ENCODE measurements at regions not wholly inside any gene's neighbourhood (a gene's known extent, or its start where the extent isn't known, plus 50 kb on each side); places are given as distances from the start of the nearest gene placed in this dataset.

DNA sequence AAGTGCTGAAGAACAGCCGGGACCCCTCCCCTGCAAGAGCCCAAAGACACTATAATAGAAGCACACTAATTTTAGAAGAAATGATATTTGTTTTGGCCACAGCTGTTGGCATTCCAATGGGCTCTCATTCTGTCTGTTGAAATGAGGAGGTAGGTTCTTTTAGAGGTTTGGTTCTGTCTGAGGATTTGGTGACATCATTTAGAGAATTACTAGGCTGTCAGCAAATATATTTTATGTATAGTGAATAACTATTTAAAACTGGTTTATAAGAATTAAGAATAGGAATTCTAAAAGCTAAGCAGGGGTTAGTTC, 200.7 kb upstream of the SLC38A2 start:
- ATAC-seq (no peak), DNase-seq (ENCODE audit: low spot score) (no peak)
- no peak for TF ChIP-seq CBFB (CRISPR knock-in tag; IDR thresholded peaks at IDR 0.05; ENCODE audit: low read depth)
- TF ChIP-seq NR2C2 (CRISPR knock-in tag; IDR thresholded peaks at IDR 0.05) = no peak
- no peak for TF ChIP-seq NFATC4 (CRISPR knock-in tag; IDR thresholded peaks at IDR 0.05)
- no peak for TF ChIP-seq SMAD4 (CRISPR knock-in tag; IDR thresholded peaks at IDR 0.05)
- TF ChIP-seq GABPB1 (CRISPR knock-in tag; IDR thresholded peaks at IDR 0.05) = no peak
- TF ChIP-seq ELF4 (CRISPR knock-in tag; IDR thresholded peaks at IDR 0.05; ENCODE audit: low read depth) = no peak
- no peak for TF ChIP-seq JUN (CRISPR knock-in tag; IDR thresholded peaks at IDR 0.05)
- TF ChIP-seq ESRRA (CRISPR knock-in tag; IDR thresholded peaks at IDR 0.05; ENCODE audit: borderline replicate concordance) = no peak
- TF ChIP-seq, protein P1, sequence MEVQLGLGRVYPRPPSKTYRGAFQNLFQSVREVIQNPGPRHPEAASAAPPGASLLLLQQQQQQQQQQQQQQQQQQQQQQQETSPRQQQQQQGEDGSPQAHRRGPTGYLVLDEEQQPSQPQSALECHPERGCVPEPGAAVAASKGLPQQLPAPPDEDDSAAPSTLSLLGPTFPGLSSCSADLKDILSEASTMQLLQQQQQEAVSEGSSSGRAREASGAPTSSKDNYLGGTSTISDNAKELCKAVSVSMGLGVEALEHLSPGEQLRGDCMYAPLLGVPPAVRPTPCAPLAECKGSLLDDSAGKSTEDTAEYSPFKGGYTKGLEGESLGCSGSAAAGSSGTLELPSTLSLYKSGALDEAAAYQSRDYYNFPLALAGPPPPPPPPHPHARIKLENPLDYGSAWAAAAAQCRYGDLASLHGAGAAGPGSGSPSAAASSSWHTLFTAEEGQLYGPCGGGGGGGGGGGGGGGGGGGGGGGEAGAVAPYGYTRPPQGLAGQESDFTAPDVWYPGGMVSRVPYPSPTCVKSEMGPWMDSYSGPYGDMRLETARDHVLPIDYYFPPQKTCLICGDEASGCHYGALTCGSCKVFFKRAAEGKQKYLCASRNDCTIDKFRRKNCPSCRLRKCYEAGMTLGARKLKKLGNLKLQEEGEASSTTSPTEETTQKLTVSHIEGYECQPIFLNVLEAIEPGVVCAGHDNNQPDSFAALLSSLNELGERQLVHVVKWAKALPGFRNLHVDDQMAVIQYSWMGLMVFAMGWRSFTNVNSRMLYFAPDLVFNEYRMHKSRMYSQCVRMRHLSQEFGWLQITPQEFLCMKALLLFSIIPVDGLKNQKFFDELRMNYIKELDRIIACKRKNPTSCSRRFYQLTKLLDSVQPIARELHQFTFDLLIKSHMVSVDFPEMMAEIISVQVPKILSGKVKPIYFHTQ (CRISPR knock-in tag; IDR thresholded peaks at IDR 0.05) = no peak
- no peak for TF ChIP-seq RORB (CRISPR knock-in tag; IDR thresholded peaks at IDR 0.05)
- no peak for TF ChIP-seq ZBTB21 (CRISPR knock-in tag; IDR thresholded peaks at IDR 0.05; ENCODE audit: borderline replicate concordance)
- TF ChIP-seq ETV6 (CRISPR knock-in tag; IDR thresholded peaks at IDR 0.05) = no peak
- no peak for TF ChIP-seq JAZF1 (CRISPR knock-in tag; IDR thresholded peaks at IDR 0.05)
- no peak for TF ChIP-seq ZNF219 (CRISPR knock-in tag; IDR thresholded peaks at IDR 0.05; ENCODE audit: borderline replicate concordance)
- TF ChIP-seq CREB1 (CRISPR knock-in tag; IDR thresholded peaks at IDR 0.05) = no peak
- TF ChIP-seq PRRX2 (CRISPR knock-in tag; IDR thresholded peaks at IDR 0.05) = no peak
- TF ChIP-seq, protein P2, sequence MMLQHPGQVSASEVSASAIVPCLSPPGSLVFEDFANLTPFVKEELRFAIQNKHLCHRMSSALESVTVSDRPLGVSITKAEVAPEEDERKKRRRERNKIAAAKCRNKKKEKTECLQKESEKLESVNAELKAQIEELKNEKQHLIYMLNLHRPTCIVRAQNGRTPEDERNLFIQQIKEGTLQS (CRISPR knock-in tag; conservative IDR thresholded peaks at IDR 0.05) = no peak
- no peak for TF ChIP-seq SOX15 (CRISPR knock-in tag; IDR thresholded peaks at IDR 0.05)
- TF ChIP-seq SMAD3 (CRISPR knock-in tag; IDR thresholded peaks at IDR 0.05; ENCODE audit: borderline replicate concordance) = no peak
- TF ChIP-seq, protein P3, sequence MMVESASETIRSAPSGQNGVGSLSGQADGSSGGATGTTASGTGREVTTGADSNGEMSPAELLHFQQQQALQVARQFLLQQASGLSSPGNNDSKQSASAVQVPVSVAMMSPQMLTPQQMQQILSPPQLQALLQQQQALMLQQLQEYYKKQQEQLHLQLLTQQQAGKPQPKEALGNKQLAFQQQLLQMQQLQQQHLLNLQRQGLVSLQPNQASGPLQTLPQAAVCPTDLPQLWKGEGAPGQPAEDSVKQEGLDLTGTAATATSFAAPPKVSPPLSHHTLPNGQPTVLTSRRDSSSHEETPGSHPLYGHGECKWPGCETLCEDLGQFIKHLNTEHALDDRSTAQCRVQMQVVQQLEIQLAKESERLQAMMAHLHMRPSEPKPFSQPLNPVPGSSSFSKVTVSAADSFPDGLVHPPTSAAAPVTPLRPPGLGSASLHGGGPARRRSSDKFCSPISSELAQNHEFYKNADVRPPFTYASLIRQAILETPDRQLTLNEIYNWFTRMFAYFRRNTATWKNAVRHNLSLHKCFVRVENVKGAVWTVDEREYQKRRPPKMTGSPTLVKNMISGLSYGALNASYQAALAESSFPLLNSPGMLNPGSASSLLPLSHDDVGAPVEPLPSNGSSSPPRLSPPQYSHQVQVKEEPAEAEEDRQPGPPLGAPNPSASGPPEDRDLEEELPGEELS (CRISPR knock-in tag; IDR thresholded peaks at IDR 0.05) = no peak
- CTCF ChIA-PET = no interaction called here
- H3K27ac Mint-ChIP-seq = no peak overlapping the region
- peaks cover 10% of the 10 kb centered on the region for H3K36me3 Mint-ChIP-seq
- H3K9me3 Mint-ChIP-seq = peaks cover 9% of the 10 kb centered on the region
- H3K4me1 Mint-ChIP-seq = peaks cover 21% of the 10 kb centered on the region
- H3K27me3 Mint-ChIP-seq (ENCODE audit: low read depth) = no peaks in the 10 kb centered on the region
- no peak overlapping the region for H3K4me3 Mint-ChIP-seq
- POLR2A ChIA-PET = no interaction called here

DNA sequence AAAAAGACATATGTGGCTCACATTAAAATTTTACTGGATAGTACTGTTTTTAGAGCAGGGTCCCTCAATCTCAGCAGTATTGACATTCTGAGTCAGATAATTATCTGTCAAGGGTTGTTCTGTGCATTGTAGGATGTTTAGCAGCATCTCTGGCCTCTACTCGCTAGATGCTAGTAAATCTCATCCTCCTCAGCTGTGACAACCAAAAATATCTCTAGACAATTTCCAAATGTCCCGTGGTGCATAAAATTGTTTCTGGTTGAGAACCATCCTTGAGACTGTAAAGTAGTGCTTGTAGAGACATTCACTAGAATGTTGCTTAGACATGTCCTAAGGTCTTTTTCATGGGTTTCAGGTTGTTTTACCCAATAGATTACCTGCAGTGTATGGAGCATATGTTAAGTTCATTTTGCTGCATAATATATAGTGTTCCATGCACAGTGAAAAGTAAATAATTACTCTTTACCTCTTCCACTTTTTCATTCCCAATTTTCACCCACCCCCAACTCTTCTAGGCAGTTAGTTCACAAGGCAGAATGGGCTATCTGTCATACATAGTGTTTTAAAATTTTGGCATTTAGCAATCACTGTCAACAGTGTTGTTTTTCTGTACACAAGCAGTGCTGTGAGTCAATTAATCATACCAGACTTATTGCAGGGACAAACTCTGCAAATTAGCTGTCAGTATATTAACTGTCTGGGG, 200.2 kb upstream of the SLC38A2 start:
- H3K9me3 Mint-ChIP-seq = peaks cover 14% of the 10 kb centered on the region
- no peak overlapping the region for H3K4me3 Mint-ChIP-seq
- peaks cover 21% of the 10 kb centered on the region for H3K4me1 Mint-ChIP-seq
- H3K36me3 Mint-ChIP-seq = peaks cover 15% of the 10 kb centered on the region
- TF ChIP-seq GABPB1 (CRISPR knock-in tag; IDR thresholded peaks at IDR 0.05) (no peak), NR3C1 (CRISPR knock-in tag; conservative IDR thresholded peaks at IDR 0.05; ENCODE audit: low read depth) (no peak), ZNF317 (CRISPR knock-in tag; IDR thresholded peaks at IDR 0.05; ENCODE audit: borderline replicate concordance, low read depth) (no peak), RORB (CRISPR knock-in tag; IDR thresholded peaks at IDR 0.05) (no peak), NFE2L1 (CRISPR knock-in tag; IDR thresholded peaks at IDR 0.05) (no peak)
- TF ChIP-seq, protein P4, sequence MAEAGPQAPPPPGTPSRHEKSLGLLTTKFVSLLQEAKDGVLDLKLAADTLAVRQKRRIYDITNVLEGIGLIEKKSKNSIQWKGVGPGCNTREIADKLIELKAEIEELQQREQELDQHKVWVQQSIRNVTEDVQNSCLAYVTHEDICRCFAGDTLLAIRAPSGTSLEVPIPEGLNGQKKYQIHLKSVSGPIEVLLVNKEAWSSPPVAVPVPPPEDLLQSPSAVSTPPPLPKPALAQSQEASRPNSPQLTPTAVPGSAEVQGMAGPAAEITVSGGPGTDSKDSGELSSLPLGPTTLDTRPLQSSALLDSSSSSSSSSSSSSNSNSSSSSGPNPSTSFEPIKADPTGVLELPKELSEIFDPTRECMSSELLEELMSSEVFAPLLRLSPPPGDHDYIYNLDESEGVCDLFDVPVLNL (CRISPR knock-in tag; IDR thresholded peaks at IDR 0.05; ENCODE audit: borderline replicate concordance, low read depth) = no peak
- TF ChIP-seq, protein P5, sequence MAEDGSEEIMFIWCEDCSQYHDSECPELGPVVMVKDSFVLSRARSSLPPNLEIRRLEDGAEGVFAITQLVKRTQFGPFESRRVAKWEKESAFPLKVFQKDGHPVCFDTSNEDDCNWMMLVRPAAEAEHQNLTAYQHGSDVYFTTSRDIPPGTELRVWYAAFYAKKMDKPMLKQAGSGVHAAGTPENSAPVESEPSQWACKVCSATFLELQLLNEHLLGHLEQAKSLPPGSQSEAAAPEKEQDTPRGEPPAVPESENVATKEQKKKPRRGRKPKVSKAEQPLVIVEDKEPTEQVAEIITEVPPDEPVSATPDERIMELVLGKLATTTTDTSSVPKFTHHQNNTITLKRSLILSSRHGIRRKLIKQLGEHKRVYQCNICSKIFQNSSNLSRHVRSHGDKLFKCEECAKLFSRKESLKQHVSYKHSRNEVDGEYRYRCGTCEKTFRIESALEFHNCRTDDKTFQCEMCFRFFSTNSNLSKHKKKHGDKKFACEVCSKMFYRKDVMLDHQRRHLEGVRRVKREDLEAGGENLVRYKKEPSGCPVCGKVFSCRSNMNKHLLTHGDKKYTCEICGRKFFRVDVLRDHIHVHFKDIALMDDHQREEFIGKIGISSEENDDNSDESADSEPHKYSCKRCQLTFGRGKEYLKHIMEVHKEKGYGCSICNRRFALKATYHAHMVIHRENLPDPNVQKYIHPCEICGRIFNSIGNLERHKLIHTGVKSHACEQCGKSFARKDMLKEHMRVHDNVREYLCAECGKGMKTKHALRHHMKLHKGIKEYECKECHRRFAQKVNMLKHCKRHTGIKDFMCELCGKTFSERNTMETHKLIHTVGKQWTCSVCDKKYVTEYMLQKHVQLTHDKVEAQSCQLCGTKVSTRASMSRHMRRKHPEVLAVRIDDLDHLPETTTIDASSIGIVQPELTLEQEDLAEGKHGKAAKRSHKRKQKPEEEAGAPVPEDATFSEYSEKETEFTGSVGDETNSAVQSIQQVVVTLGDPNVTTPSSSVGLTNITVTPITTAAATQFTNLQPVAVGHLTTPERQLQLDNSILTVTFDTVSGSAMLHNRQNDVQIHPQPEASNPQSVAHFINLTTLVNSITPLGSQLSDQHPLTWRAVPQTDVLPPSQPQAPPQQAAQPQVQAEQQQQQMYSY (CRISPR knock-in tag; IDR thresholded peaks at IDR 0.05) = no peak
- ATAC-seq = no peak
- POLR2A ChIA-PET = no interaction called here
- no peak overlapping the region for H3K27ac Mint-ChIP-seq
- no peaks in the 10 kb centered on the region for H3K27me3 Mint-ChIP-seq (ENCODE audit: low read depth)
- no peak for DNase-seq (ENCODE audit: low spot score)
- CTCF ChIA-PET = no interaction called here

Data from WTC11 (cell line).